BLaER1 treated with 17β-estradiol and CSF1 and Interleukin-3, amounts not matched to agents 10 nM and 100 nM (cell line): ENCODE measurements at regions not wholly inside any gene's neighbourhood (a gene's known extent, or its start where the extent isn't known, plus 50 kb on each side); places are given as distances from the start of the nearest gene placed in this dataset.

Experiments used
- H3K27ac ChIP-seq, 11 experiments: shearing (Covaris generic); formaldehyde crosslinking; 2 replicates each; pipeline ENCODE4 v1.8.1; 2022
- H3K27me3 ChIP-seq, 11 experiments: shearing (Covaris generic); formaldehyde crosslinking; 2 replicates each; pipeline ENCODE4 v1.8.1; 2022
- H3K36me3 ChIP-seq, 11 experiments: shearing (Covaris generic); formaldehyde crosslinking; 2 replicates each; pipeline ENCODE4 v1.8.1; 2022
- H3K4me1 ChIP-seq, 10 experiments: shearing (Covaris generic); formaldehyde crosslinking; 2 replicates each; pipeline ENCODE4 v1.8.1; 2022
- H3K4me2 ChIP-seq, 11 experiments: shearing (Covaris generic); formaldehyde crosslinking; 2 replicates each; pipeline ENCODE4 v1.8.1; 2022
- H3K4me3 ChIP-seq, 10 experiments: shearing (Covaris generic); formaldehyde crosslinking; 2 replicates each; pipeline ENCODE4 v1.8.1; 2022
- H3K9ac ChIP-seq, 11 experiments: shearing (Covaris generic); formaldehyde crosslinking; 2 replicates each; pipeline ENCODE4 v1.8.1; 2022
- H3K9me3 ChIP-seq, 11 experiments: shearing (Covaris generic); formaldehyde crosslinking; replicated peaks in 1 of 11; 2 replicates each; pipeline ENCODE4 v1.8.1; 2022
- H4K20me1 ChIP-seq, 11 experiments: shearing (Covaris generic); formaldehyde crosslinking; 2 replicates each; pipeline ENCODE4 v1.8.1; 2022
- Cebpa-rat ChIP-seq, 11 experiments: shearing (Covaris generic); IDR thresholded peaks; 2 replicates each; pipeline ENCODE4 v1.8.1; 2022

- Histone ChIP-seq H3K4me2 (no peak overlapping the region), H3K4me1 (no peaks in the 10 kb centered on the region), H3K9ac (no peak overlapping the region), H3K9me3 (peaks cover 16 to 28% (median 19%) of the 10 kb centered on the region in 11 experiments), H3K27ac (no peak overlapping the region), H3K4me3 (no peak overlapping the region), H3K27me3 (no peaks in the 10 kb centered on the region), H3K36me3 (no peaks in the 10 kb centered on the region), H4K20me1 (no peaks in the 10 kb centered on the region)
- no peak for TF ChIP-seq Cebpa-rat (IDR thresholded peaks at IDR 0.05)
Observed at GRCh38 chr13:39803156-39803555, 147.7 kb downstream of the COG6 start.

DNA sequence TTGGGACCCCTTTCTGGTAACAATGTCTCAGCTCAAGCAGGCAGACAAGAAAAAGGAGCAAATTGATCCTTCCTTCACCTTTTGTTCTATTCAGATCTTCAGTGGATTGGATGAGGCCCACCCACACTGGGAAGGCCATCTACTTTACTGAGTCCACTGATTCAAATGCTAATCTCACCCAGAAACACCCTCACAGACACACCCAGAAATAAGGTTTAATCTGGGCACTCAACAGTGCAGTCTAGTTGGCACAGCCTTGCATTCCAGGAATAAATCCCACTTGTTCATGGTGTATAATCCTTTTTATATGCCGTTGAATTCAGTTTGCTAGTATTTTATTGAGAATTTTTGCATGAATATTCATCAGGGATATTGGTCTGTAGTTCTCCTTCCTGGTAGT is 148.4 kb downstream of the COG6 start:
- Histone ChIP-seq H3K27ac (no peak overlapping the region), H3K4me2 (no peak overlapping the region)

DNA sequence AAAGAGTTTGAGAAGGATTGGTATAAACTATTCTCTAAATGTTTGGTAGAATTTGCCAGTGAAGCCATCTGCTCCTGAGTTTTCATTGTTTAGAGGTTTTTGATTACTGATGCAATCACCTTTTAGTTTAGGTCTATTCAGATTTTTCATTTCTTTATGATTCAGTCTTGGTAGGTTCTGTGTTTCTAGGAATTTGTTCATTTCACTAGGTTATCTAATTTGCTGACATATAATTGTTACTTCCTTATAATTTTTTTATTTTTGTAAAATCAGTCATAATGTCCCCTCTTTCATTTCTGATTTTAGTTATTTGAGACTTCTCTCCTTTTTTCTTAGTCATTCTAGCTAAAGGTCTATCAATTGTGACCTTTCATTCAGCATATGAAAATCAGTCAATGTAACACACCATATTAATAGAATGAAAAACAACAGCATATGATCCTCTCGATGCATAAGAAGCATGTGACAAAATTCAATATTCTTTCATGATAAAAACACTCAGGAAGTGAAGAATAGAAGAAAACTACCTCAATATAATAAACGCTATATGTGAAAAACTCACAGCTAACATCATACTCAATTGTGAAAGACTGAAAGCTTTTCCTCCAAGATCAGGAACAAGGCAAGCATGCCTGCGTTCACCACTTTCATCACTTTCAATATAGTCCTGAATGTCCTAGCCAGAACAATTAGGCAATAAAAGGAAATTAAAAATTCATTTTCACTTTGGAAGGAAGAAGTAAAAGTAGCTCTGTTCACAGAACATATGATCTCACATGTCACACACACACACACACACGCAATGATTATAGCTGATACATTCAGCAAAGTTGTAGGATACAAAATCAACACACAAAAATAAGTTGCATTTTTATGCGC is 149.1 kb downstream of the COG6 start:
- no peak overlapping the region for H3K4me3 ChIP-seq
- no peak overlapping the region for H3K27ac ChIP-seq
- H3K9me3 ChIP-seq = peaks cover 16 to 28% (median 19%) of the 10 kb centered on the region in 11 experiments
- no peaks in the 10 kb centered on the region for H4K20me1 ChIP-seq
- H3K36me3 ChIP-seq = no peaks in the 10 kb centered on the region
- H3K9ac ChIP-seq = no peak overlapping the region
- no peaks in the 10 kb centered on the region for H3K27me3 ChIP-seq
- H3K4me2 ChIP-seq = no peak overlapping the region
- TF ChIP-seq Cebpa-rat (IDR thresholded peaks at IDR 0.05) = no peak
- H3K4me1 ChIP-seq = peaks cover 0 to 6% (median 1%) of the 10 kb centered on the region in 10 experiments; a peak in 6 of 20 replicates

More for the DNA sequence above, 148.4 kb downstream of the COG6 start:
- H3K36me3 ChIP-seq = no peaks in the 10 kb centered on the region
- no peaks in the 10 kb centered on the region for H4K20me1 ChIP-seq
- no peaks in the 10 kb centered on the region for H3K27me3 ChIP-seq
- H3K4me1 ChIP-seq = no peaks in the 10 kb centered on the region; a peak in 2 of 20 replicates
- H3K4me3 ChIP-seq = no peak overlapping the region
- no peak for TF ChIP-seq Cebpa-rat (IDR thresholded peaks at IDR 0.05)
- H3K9me3 ChIP-seq = peaks cover 16 to 28% (median 19%) of the 10 kb centered on the region in 11 experiments
- H3K9ac ChIP-seq = no peak overlapping the region

DNA sequence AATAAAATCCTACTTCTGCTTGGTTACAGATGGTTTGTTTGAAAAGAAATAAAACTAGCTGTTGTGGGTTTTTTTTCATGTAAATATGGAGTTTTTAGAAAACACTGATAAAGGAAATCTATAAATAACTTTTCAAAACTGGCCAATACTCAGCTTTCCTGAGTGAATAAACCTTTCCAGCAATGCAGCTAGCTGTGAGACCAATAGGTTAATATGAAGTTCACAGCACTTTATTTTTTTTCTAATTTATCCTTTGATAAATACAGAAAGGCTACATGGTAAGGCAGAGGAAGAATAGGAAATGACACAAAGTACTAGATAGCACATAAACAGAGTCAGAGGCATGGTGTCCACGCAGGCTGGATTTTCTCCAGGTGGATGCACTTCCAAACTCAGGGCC is 154.0 kb downstream of the COG6 start:
- TF ChIP-seq Cebpa-rat (IDR thresholded peaks at IDR 0.05) = no peak
- Histone ChIP-seq H3K4me3 (no peak overlapping the region), H4K20me1 (no peaks in the 10 kb centered on the region)

GRCh38 chr13:39810091-39810877 is 154.8 kb downstream of the COG6 start:
- TF ChIP-seq Cebpa-rat (IDR thresholded peaks at IDR 0.05) = no peak
- Histone ChIP-seq H3K36me3 (no peaks in the 10 kb centered on the region), H3K4me2 (peak overlapping the region in 3 of 11 experiments; percentile 1 to 10 (median 10); a peak in 4 of 22 replicates), H3K27me3 (no peaks in the 10 kb centered on the region), H3K4me3 (no peak overlapping the region), H3K27ac (peak overlapping the region in 3 of 11 experiments; percentile 2 to 31 (median 30); a peak in 3 of 22 replicates), H3K4me1 (peaks cover 0 to 21% (median 9%) of the 10 kb centered on the region in 10 experiments; a peak in 11 of 20 replicates), H3K9me3 (no peaks in the 10 kb centered on the region), H3K9ac (no peak overlapping the region), H4K20me1 (no peaks in the 10 kb centered on the region)

More for the DNA sequence above, 154.0 kb downstream of the COG6 start:
- Histone ChIP-seq H3K27ac (no peak overlapping the region; a peak in 1 of 22 replicates), H3K9ac (no peak overlapping the region), H3K27me3 (no peaks in the 10 kb centered on the region), H3K4me2 (peak overlapping the region in 2 of 11 experiments; percentile 1 to 10; a peak in 4 of 22 replicates), H3K4me1 (peaks cover 0 to 21% (median 9%) of the 10 kb centered on the region in 10 experiments; a peak in 11 of 20 replicates), H3K9me3 (no peaks in the 10 kb centered on the region), H3K36me3 (no peaks in the 10 kb centered on the region)

GRCh38 chr13:39811051-39811450 is 155.6 kb downstream of the COG6 start:
- H3K9ac ChIP-seq = no peak overlapping the region
- no peak overlapping the region for H3K4me3 ChIP-seq
- 0 out of 22 replicates have a peak, but pooled peaks of 1 of the 11 experiments have one; percentile 11 for TF ChIP-seq Cebpa-rat (IDR thresholded peaks at IDR 0.05)
- H4K20me1 ChIP-seq = no peaks in the 10 kb centered on the region
- H3K36me3 ChIP-seq = no peaks in the 10 kb centered on the region
- peak overlapping the region in 3 of 11 experiments; percentile 5 to 9 (median 5); a peak in 2 of 22 replicates for H3K4me2 ChIP-seq
- H3K27ac ChIP-seq = peak overlapping the region in 3 of 11 experiments; percentile 30 to 47 (median 31); a peak in 5 of 22 replicates
- H3K27me3 ChIP-seq = no peaks in the 10 kb centered on the region
- peaks cover 0 to 21% (median 9%) of the 10 kb centered on the region in 10 experiments; a peak in 11 of 20 replicates for H3K4me1 ChIP-seq
- H3K9me3 ChIP-seq = no peaks in the 10 kb centered on the region

GRCh38 chr13:39811696-39812095 is 156.2 kb downstream of the COG6 start:
- H3K9ac ChIP-seq = no peak overlapping the region
- peak overlapping the region in 4 of 11 experiments; percentile 6 to 47 (median 26); a peak in 4 of 22 replicates for H3K27ac ChIP-seq
- no peaks in the 10 kb centered on the region for H3K9me3 ChIP-seq
- no peak overlapping the region for H3K4me3 ChIP-seq
- peak overlapping the region in 2 of 11 experiments; percentile 5 to 9; a peak in 1 of 22 replicates for H3K4me2 ChIP-seq
- peaks cover 0 to 21% (median 9%) of the 10 kb centered on the region in 10 experiments; a peak in 11 of 20 replicates for H3K4me1 ChIP-seq
- no peak for TF ChIP-seq Cebpa-rat (IDR thresholded peaks at IDR 0.05)
- no peaks in the 10 kb centered on the region for H3K36me3 ChIP-seq
- no peaks in the 10 kb centered on the region for H3K27me3 ChIP-seq
- H4K20me1 ChIP-seq = no peaks in the 10 kb centered on the region

- H4K20me1 ChIP-seq = no peaks in the 10 kb centered on the region
- peaks cover 0 to 12% (median 0%) of the 10 kb centered on the region in 10 experiments; a peak in 5 of 20 replicates for H3K4me1 ChIP-seq
- H3K4me3 ChIP-seq = no peak overlapping the region
- H3K9me3 ChIP-seq = no peaks in the 10 kb centered on the region
- no peak overlapping the region for H3K4me2 ChIP-seq
- TF ChIP-seq Cebpa-rat (IDR thresholded peaks at IDR 0.05) = no peak
- no peak overlapping the region for H3K9ac ChIP-seq
- no peaks in the 10 kb centered on the region for H3K36me3 ChIP-seq
- H3K27ac ChIP-seq = no peak overlapping the region
- no peaks in the 10 kb centered on the region for H3K27me3 ChIP-seq
Observed at GRCh38 chr13:39815345-39816111, 160.1 kb downstream of the COG6 start.
